Transverse colon (tissue), 4 donors: ENCODE measurements at regions not wholly inside any gene's neighbourhood (a gene's known extent, or its start where the extent isn't known, plus 50 kb on each side); places are given as distances from the start of the nearest gene placed in this dataset.

ENCODE experiments used
- DNase-seq: peaks from one replicate; pipeline ENCODE4 v3.0.0-alpha.2; 2019
- H3K27ac ChIP-seq, 4 donors: fragments of 200-600 bp; sonication (generic); 2 replicates each; pipeline ENCODE4 v1.5.1; 2016 to 2018; ENCODE audit warnings: inconsistent platforms in 4 of 4
- H3K27me3 ChIP-seq: fragments of 200-600 bp; sonication (generic); 2 replicates; pipeline ENCODE4 v1.5.1; 2017; ENCODE audit warnings: inconsistent platforms
- H3K36me3 ChIP-seq, 4 donors: fragments of 200-600 bp; sonication (generic); 2 replicates each; pipeline ENCODE4 v1.5.1; 2017 to 2019; ENCODE audit warnings: inconsistent platforms in 4 of 4
- H3K4me1 ChIP-seq, 4 donors: fragments of 200-600 bp; sonication (generic); 2 replicates each; pipeline ENCODE4 v1.5.1; 2017 to 2020; ENCODE audit warnings: inconsistent platforms in 4 of 4
- H3K4me3 ChIP-seq, 4 donors: fragments of 200-600 bp; sonication (generic); 1 replicate in 1 of 4; 2 replicates in 3 of 4; pipeline versions ENCODE4 v1.5.1 to v1.6.1; 2017 to 2019; ENCODE audit warnings: inconsistent platforms in 4 of 4
- H3K9me3 ChIP-seq, 2 donors: fragments of 200-600 bp; sonication (generic); 2 replicates each; pipeline ENCODE4 v1.5.1; 2017 to 2019; ENCODE audit warnings: inconsistent platforms in 2 of 2
- EP300 ChIP-seq: sonication (generic); formaldehyde crosslinking; IDR thresholded peaks from one replicate; pipeline ENCODE4 v1.6.1; 2017; ENCODE audit warnings: antibody characterized with exemption, low read depth
- POLR2A ChIP-seq: fragments of 450-650 bp; IDR thresholded peaks from one replicate; pipeline ENCODE4 v1.6.1; 2016; ENCODE audit warnings: antibody characterized with exemption, mild to moderate bottlenecking, moderate library complexity
- POLR2AphosphoS5 ChIP-seq, 3 donors: sonication (generic); formaldehyde crosslinking; IDR thresholded peaks; one replicate each; pipeline ENCODE4 v1.6.1; 2016; ENCODE audit warnings: antibody characterized with exemption in 3 of 3
- WGBS, 2 donors: methylation state at CpG; one replicate each; pipeline ENCODE4 v1.1.5; 2018; ENCODE audit warnings: low coverage in 1 of 2; 5-methylcytosine and 5-hydroxymethylcytosine counted together
- in situ Hi-C, 4 donors: fragments of 200-750 bp; cut with MboI; loops; one replicate each; pipeline versions ENCODE4 v1.15.0 to v1.15.1; 2017; ENCODE audit warnings: low sequenced_read_pairs in 3 of 4, low pct_ligation_motif_present in 1 of 4, low pct_unique_long_range_greater_than_20kb in 1 of 4
- intact Hi-C: fragments of 100-400 bp; cut with DNase I; formaldehyde crosslinking; loops from one replicate; pipeline ENCODE4 v1.15.1; 2023; ENCODE audit warnings: low total_unique reads
- TF ChIP-seq, protein P1 (sequence below), 5 experiments: fragments of 200-600 bp in 3 of 5; fragments of 450-650 bp in 2 of 5; sonication (generic) in 3 of 5; IDR thresholded peaks; 1 replicate in 2 of 5; 2 replicates in 3 of 5; pipeline ENCODE4 v1.5.1; 2016 to 2017; ENCODE audit warnings: antibody characterized with exemption in 5 of 5, inconsistent platforms in 3 of 5, mild to moderate bottlenecking in 2 of 5, moderate library complexity in 1 of 5

- H3K4me3 ChIP-seq = no peak overlapping the region
- peaks cover 0 to 7% of the 10 kb centered on the region in 2 donors for H3K9me3 ChIP-seq
- H3K4me1 ChIP-seq = no peaks in the 10 kb centered on the region
- intact Hi-C loops (no loop called here), in situ Hi-C loops (no loop called here)
- no peak overlapping the region for H3K27ac ChIP-seq
- no peak for DNase-seq
- TF ChIP-seq, protein P1, sequence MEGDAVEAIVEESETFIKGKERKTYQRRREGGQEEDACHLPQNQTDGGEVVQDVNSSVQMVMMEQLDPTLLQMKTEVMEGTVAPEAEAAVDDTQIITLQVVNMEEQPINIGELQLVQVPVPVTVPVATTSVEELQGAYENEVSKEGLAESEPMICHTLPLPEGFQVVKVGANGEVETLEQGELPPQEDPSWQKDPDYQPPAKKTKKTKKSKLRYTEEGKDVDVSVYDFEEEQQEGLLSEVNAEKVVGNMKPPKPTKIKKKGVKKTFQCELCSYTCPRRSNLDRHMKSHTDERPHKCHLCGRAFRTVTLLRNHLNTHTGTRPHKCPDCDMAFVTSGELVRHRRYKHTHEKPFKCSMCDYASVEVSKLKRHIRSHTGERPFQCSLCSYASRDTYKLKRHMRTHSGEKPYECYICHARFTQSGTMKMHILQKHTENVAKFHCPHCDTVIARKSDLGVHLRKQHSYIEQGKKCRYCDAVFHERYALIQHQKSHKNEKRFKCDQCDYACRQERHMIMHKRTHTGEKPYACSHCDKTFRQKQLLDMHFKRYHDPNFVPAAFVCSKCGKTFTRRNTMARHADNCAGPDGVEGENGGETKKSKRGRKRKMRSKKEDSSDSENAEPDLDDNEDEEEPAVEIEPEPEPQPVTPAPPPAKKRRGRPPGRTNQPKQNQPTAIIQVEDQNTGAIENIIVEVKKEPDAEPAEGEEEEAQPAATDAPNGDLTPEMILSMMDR (IDR thresholded peaks at IDR 0.05) = no peak
- TF ChIP-seq EP300 (no peak), POLR2A (no peak), POLR2AphosphoS5 (IDR thresholded peaks at IDR 0.05) (no peak)
- 40 to 51% methylated on average over 2 of the region's 2 CpGs for WGBS, 2 donors
- no peaks in the 10 kb centered on the region for H3K27me3 ChIP-seq
- no peaks in the 10 kb centered on the region for H3K36me3 ChIP-seq
Observed at GRCh38 chr11:107172996-107173395, 154.7 kb upstream of the GUCY1A2 start.

GRCh38 chr11:107157809-107158187, 139.5 kb upstream of the GUCY1A2 start:
- Histone ChIP-seq H3K4me3 (no peak overlapping the region), H3K9me3 (no peaks in the 10 kb centered on the region), H3K4me1 (no peaks in the 10 kb centered on the region), H3K36me3 (no peaks in the 10 kb centered on the region), H3K27me3 (no peaks in the 10 kb centered on the region), H3K27ac (no peak overlapping the region)
- DNase-seq = no peak
- TF ChIP-seq POLR2AphosphoS5 (IDR thresholded peaks at IDR 0.05) (no peak), EP300 (no peak), POLR2A (no peak)
- TF ChIP-seq, protein P1 (IDR thresholded peaks at IDR 0.05) = no peak
- WGBS, 2 donors = 0 to 25% methylated on average over 1 of the region's 1 CpG
- in situ Hi-C loops = no loop called here
- intact Hi-C loops = no loop called here

- H3K27ac ChIP-seq = no peak overlapping the region
- no peaks in the 10 kb centered on the region for H3K9me3 ChIP-seq
- H3K4me1 ChIP-seq = no peaks in the 10 kb centered on the region
- no peak overlapping the region for H3K4me3 ChIP-seq
- H3K27me3 ChIP-seq = no peaks in the 10 kb centered on the region
- TF ChIP-seq, protein P1 (IDR thresholded peaks at IDR 0.05) = no peak
- TF ChIP-seq EP300 (no peak), POLR2AphosphoS5 (IDR thresholded peaks at IDR 0.05) (no peak), POLR2A (no peak)
- in situ Hi-C loops (no loop called here), intact Hi-C loops (no loop called here)
- H3K36me3 ChIP-seq = no peaks in the 10 kb centered on the region
- no peak for DNase-seq
- 52 to 56% methylated on average over 1 to 3 of the region's 3 CpGs for WGBS, 2 donors
Observed at GRCh38 chr11:107157146-107157808, 139.0 kb upstream of the GUCY1A2 start.

GRCh38 chr11:107151579-107151978, 133.3 kb upstream of the GUCY1A2 start:
- in situ Hi-C loops = no loop called here
- no peaks in the 10 kb centered on the region for H3K36me3 ChIP-seq
- no peak overlapping the region for H3K27ac ChIP-seq
- TF ChIP-seq POLR2AphosphoS5 (IDR thresholded peaks at IDR 0.05) (no peak), POLR2A (no peak), EP300 (no peak)
- TF ChIP-seq, protein P1 (IDR thresholded peaks at IDR 0.05) = no peak
- no peaks in the 10 kb centered on the region for H3K9me3 ChIP-seq
- no peak for DNase-seq
- H3K4me3 ChIP-seq = no peak overlapping the region
- H3K27me3 ChIP-seq = no peaks in the 10 kb centered on the region
- intact Hi-C loops = no loop called here
- no peaks in the 10 kb centered on the region for H3K4me1 ChIP-seq
